Keratinocyte (primary cell): ENCODE measurements at regions not wholly inside any gene's neighbourhood (a gene's known extent, or its start where the extent isn't known, plus 50 kb on each side); places are given as distances from the start of the nearest gene placed in this dataset.

Experiments
- DNase-seq: peaks from one replicate; pipeline ENCODE4 v3.0.0-alpha.2; 2011; ENCODE audit warnings: low read depth, missing footprints, low spot score
- FAIRE-seq: peaks from 2 replicates; lab custom pipeline; 2011; peaks lifted over from hg19 to GRCh38; lab: Jason Lieb, UNC
- H2AFZ ChIP-seq: 2 replicates; pipeline ENCODE4 v1.6.0; 2012; ENCODE audit warnings: low read length, control low read depth, inconsistent platforms; ENCODE audit not compliant: control insufficient read depth
- H3K27ac ChIP-seq: 2 replicates; pipeline ENCODE4 v1.5.1; 2011; ENCODE audit warnings: low read length; ENCODE audit not compliant: control insufficient read depth, insufficient read depth
- H3K27me3 ChIP-seq: 3 replicates; pipeline ENCODE4 v1.6.0; 2011; ENCODE audit warnings: low read length; ENCODE audit not compliant: control insufficient read depth, insufficient read depth; ENCODE audit errors: extremely low read depth
- H3K36me3 ChIP-seq, 2 experiments: 2 replicates in 1 of 2; 3 replicates in 1 of 2; pipeline ENCODE4 v1.5.1; 2011; ENCODE audit warnings: low read length in 2 of 2, mild to moderate bottlenecking in 1 of 2; ENCODE audit not compliant: control insufficient read depth in 2 of 2, insufficient read depth in 2 of 2; ENCODE audit errors: extremely low read depth in 1 of 2
- H3K4me1 ChIP-seq: 3 replicates; pipeline ENCODE4 v1.5.1; 2011; ENCODE audit warnings: low read length; ENCODE audit not compliant: control insufficient read depth, insufficient read depth; ENCODE audit errors: extremely low read depth
- H3K4me2 ChIP-seq: 3 replicates; pipeline ENCODE4 v1.6.0; 2011; ENCODE audit warnings: low read depth, low read length; ENCODE audit not compliant: control insufficient read depth, insufficient read depth; ENCODE audit errors: extremely low read depth
- H3K4me3 ChIP-seq, 3 experiments: fragments of 200-600 bp in 1 of 3; sonication (generic) in 1 of 3; 2 replicates in 2 of 3; 3 replicates in 1 of 3; pipeline ENCODE4 v1.5.1; 2011 to 2016; ENCODE audit warnings: low read length in 3 of 3, mild to moderate bottlenecking in 3 of 3, control low read depth in 2 of 3, inconsistent platforms in 1 of 3, low read depth in 1 of 3, mixed read lengths in 1 of 3, mixed run types in 1 of 3, moderate library complexity in 1 of 3; ENCODE audit not compliant: control insufficient read depth in 2 of 3, insufficient read depth in 2 of 3; ENCODE audit errors: extremely low read depth in 1 of 3
- H3K79me2 ChIP-seq: 2 replicates; pipeline ENCODE4 v1.6.0; 2012; ENCODE audit warnings: low read length; ENCODE audit not compliant: control insufficient read depth, insufficient read depth
- H3K9ac ChIP-seq: 3 replicates; pipeline ENCODE4 v1.6.0; 2011; ENCODE audit warnings: low read length; ENCODE audit not compliant: control insufficient read depth, insufficient read depth; ENCODE audit errors: extremely low read depth
- H3K9me1 ChIP-seq: 3 replicates; pipeline ENCODE4 v1.6.0; 2011; ENCODE audit warnings: low read length; ENCODE audit not compliant: control insufficient read depth, insufficient read depth; ENCODE audit errors: extremely low read depth
- H3K9me3 ChIP-seq: 2 replicates; pipeline ENCODE4 v1.5.1; 2012; ENCODE audit warnings: low read depth, low read length; ENCODE audit not compliant: control insufficient read depth
- H4K20me1 ChIP-seq: 3 replicates; pipeline ENCODE4 v1.6.0; 2011; ENCODE audit warnings: low read length; ENCODE audit not compliant: control insufficient read depth, insufficient read depth; ENCODE audit errors: extremely low read depth
- CTCF ChIP-seq, 3 experiments: IDR thresholded peaks in 1 of 3; conservative IDR thresholded peaks in 1 of 3; optimal IDR thresholded peaks in 1 of 3; 2 replicates in 2 of 3; 3 replicates in 1 of 3; pipeline versions ENCODE3 to v1.5.1; 2011; ENCODE audit warnings: low read length in 3 of 3, mild to moderate bottlenecking in 3 of 3, moderate library complexity in 2 of 3, control low read depth in 1 of 3, inconsistent platforms in 1 of 3; ENCODE audit not compliant: insufficient read depth in 2 of 3; ENCODE audit errors: extremely low read depth in 1 of 3
- EZH2 ChIP-seq: IDR thresholded peaks from one replicate; pipeline ENCODE4 v1.6.1; 2012; ENCODE audit warnings: inconsistent platforms, mild to moderate bottlenecking, low read length, moderate library complexity
- dilution Hi-C: fragments of 300-500 bp; cut with MboI; formaldehyde crosslinking; loops from one replicate; pipeline ENCODE4 v1.7.0; 2020; ENCODE audit warnings: low sequenced_read_pairs; ENCODE audit not compliant: extremely low pct_ligation_motif_present

GRCh38 chr3:21898316-21898715 lies 147.3 kb upstream of the ZNF385D start:
- Histone ChIP-seq H3K9me3 (no peaks in the 10 kb centered on the region), H3K27ac (no peak overlapping the region), H3K36me3 (no peaks in the 10 kb centered on the region), H3K9ac (no peak overlapping the region), H4K20me1 (no peaks in the 10 kb centered on the region), H3K27me3 (no peaks in the 10 kb centered on the region), H3K9me1 (no peaks in the 10 kb centered on the region), H3K79me2 (no peaks in the 10 kb centered on the region), H3K4me2 (no peak overlapping the region), H2AFZ (no peak overlapping the region), H3K4me1 (no peaks in the 10 kb centered on the region), H3K4me3 (no peak overlapping the region)
- dilution Hi-C loops: no loop called here
- TF ChIP-seq EZH2: no peak
- no peak for TF ChIP-seq CTCF (optimal IDR thresholded peaks at IDR 0.05 in 1 of 3, IDR thresholded peaks at IDR 0.05 in 1 of 3, conservative IDR thresholded peaks at IDR 0.05 in 1 of 3; ENCODE audit: extremely low read depth in 1 of 3, insufficient read depth in 2 of 3, low read length in 3 of 3)
- FAIRE-seq (no peak), DNase-seq (no peak)

- Histone ChIP-seq H3K9ac (no peak overlapping the region), H4K20me1 (no peaks in the 10 kb centered on the region), H3K79me2 (no peaks in the 10 kb centered on the region), H3K27me3 (no peaks in the 10 kb centered on the region), H3K27ac (no peak overlapping the region), H3K4me3 (no peak overlapping the region), H2AFZ (no peak overlapping the region), H3K36me3 (no peaks in the 10 kb centered on the region), H3K9me3 (no peaks in the 10 kb centered on the region), H3K9me1 (no peaks in the 10 kb centered on the region), H3K4me1 (no peaks in the 10 kb centered on the region), H3K4me2 (no peak overlapping the region)
- FAIRE-seq: no peak
- DNase-seq: no peak
- no peak for TF ChIP-seq EZH2
- TF ChIP-seq CTCF (optimal IDR thresholded peaks at IDR 0.05 in 1 of 3, IDR thresholded peaks at IDR 0.05 in 1 of 3, conservative IDR thresholded peaks at IDR 0.05 in 1 of 3; ENCODE audit: extremely low read depth in 1 of 3, insufficient read depth in 2 of 3, low read length in 3 of 3): no peak
- dilution Hi-C loops: no loop called here
These were observed 150.5 kb upstream of the ZNF385D start for GRCh38 chr3:21901484-21901883.
